Fibroblast of lung (primary cell): ENCODE measurements at regions not wholly inside any gene's neighbourhood (a gene's known extent, or its start where the extent isn't known, plus 50 kb on each side); places are given as distances from the start of the nearest gene placed in this dataset.

ENCODE experiments used
- DNase-seq, 2 donors: peaks; one replicate each; pipeline versions ENCODE4 v3.0.0 to v3.0.0-alpha.2; 2010; ENCODE audit warnings: low read depth in 2 of 2
- H2AFZ ChIP-seq: 2 replicates; pipeline ENCODE4 v1.5.1; 2012; ENCODE audit warnings: low read length, control low read depth, inconsistent platforms
- H3K27ac ChIP-seq: 2 replicates; pipeline ENCODE4 v1.5.1; 2011; ENCODE audit warnings: low read length, control low read depth; ENCODE audit not compliant: insufficient read depth
- H3K27me3 ChIP-seq: 2 replicates; pipeline ENCODE4 v1.5.1; 2011; ENCODE audit warnings: mild to moderate bottlenecking, low read length; ENCODE audit not compliant: control insufficient read depth, insufficient read depth
- H3K36me3 ChIP-seq: 2 replicates; pipeline ENCODE4 v1.5.1; 2011; ENCODE audit warnings: low read length; ENCODE audit not compliant: control insufficient read depth, insufficient read depth
- H3K4me1 ChIP-seq: 2 replicates; pipeline ENCODE4 v1.5.1; 2011; ENCODE audit warnings: low read length; ENCODE audit not compliant: control insufficient read depth, insufficient read depth; ENCODE audit errors: extremely low read depth
- H3K4me2 ChIP-seq: 2 replicates; pipeline ENCODE4 v1.5.1; 2011; ENCODE audit warnings: low read length, control low read depth; ENCODE audit not compliant: insufficient read depth; ENCODE audit errors: extremely low read depth
- H3K4me3 ChIP-seq, 4 experiments: fragments of 200-600 bp in 1 of 4; sonication (generic) in 1 of 4; replicated peaks in 1 of 4; 2 replicates each; pipeline ENCODE4 v1.5.1; 2011 to 2016; ENCODE audit warnings: low read length in 4 of 4, low read depth in 3 of 4, mild to moderate bottlenecking in 3 of 4, control low read depth in 2 of 4, inconsistent platforms in 1 of 4, mixed read lengths in 1 of 4; ENCODE audit not compliant: insufficient read depth in 1 of 4; ENCODE audit errors: control extremely low read depth in 1 of 4
- H3K79me2 ChIP-seq: 2 replicates; pipeline ENCODE4 v1.5.1; 2012; ENCODE audit warnings: mild to moderate bottlenecking, low read length, inconsistent platforms; ENCODE audit not compliant: control insufficient read depth, insufficient read depth
- H3K9ac ChIP-seq: 2 replicates; pipeline ENCODE4 v1.5.1; 2011; ENCODE audit warnings: mild to moderate bottlenecking, low read length, control low read depth; ENCODE audit not compliant: insufficient read depth
- H3K9me3 ChIP-seq: 2 replicates; pipeline ENCODE4 v1.5.1; 2012; ENCODE audit warnings: low read depth, low read length; ENCODE audit not compliant: control insufficient read depth, insufficient read depth
- H4K20me1 ChIP-seq: 2 replicates; pipeline ENCODE4 v1.5.1; 2011; ENCODE audit warnings: low read length; ENCODE audit not compliant: control insufficient read depth, insufficient read depth; ENCODE audit errors: extremely low read depth
- CTCF ChIP-seq, 2 donors: IDR thresholded peaks in 1 of 2; conservative IDR thresholded peaks in 1 of 2; 1 replicate in 1 of 2; 2 replicates in 1 of 2; pipeline ENCODE4 v1.5.1; 2011 to 2012; ENCODE audit warnings: low read length in 2 of 2, control low read depth in 1 of 2, inconsistent platforms in 1 of 2, low read depth in 1 of 2, mild to moderate bottlenecking in 1 of 2
- EZH2 ChIP-seq: IDR thresholded peaks from 2 replicates; pipeline ENCODE4 v1.5.1; 2012; ENCODE audit warnings: low read length, control low read depth, mild to moderate bottlenecking; ENCODE audit errors: missing control alignments

- no peak overlapping the region for H3K4me3 ChIP-seq
- H3K36me3 ChIP-seq = no peaks in the 10 kb centered on the region
- TF ChIP-seq EZH2 (no peak), CTCF (conservative IDR thresholded peaks at IDR 0.05 in 1 of 2, IDR thresholded peaks at IDR 0.05 in 1 of 2; ENCODE audit: low read depth in 1 of 2, low read length in 2 of 2) (no peak)
- no peak overlapping the region for H2AFZ ChIP-seq
- H3K27ac ChIP-seq = peak overlapping the region; percentile 71
- H3K4me2 ChIP-seq = no peak overlapping the region
- DNase-seq = peak; percentile 72 to 87
- no peak overlapping the region for H3K9ac ChIP-seq
- H3K9me3 ChIP-seq = no peaks in the 10 kb centered on the region
- H3K27me3 ChIP-seq = no peaks in the 10 kb centered on the region
- H3K4me1 ChIP-seq = peaks cover 3% of the 10 kb centered on the region
- no peaks in the 10 kb centered on the region for H3K79me2 ChIP-seq
- H4K20me1 ChIP-seq = no peaks in the 10 kb centered on the region
Measured at GRCh38 chr4:19982556-19982955, 269.1 kb upstream of the SLIT2 start.

- no peaks in the 10 kb centered on the region for H3K27me3 ChIP-seq
- no peaks in the 10 kb centered on the region for H4K20me1 ChIP-seq
- H3K27ac ChIP-seq = no peak overlapping the region
- peak in 1 of 2 donors; percentile 77 for DNase-seq
- no peak overlapping the region for H3K9ac ChIP-seq
- no peak for TF ChIP-seq CTCF (conservative IDR thresholded peaks at IDR 0.05 in 1 of 2, IDR thresholded peaks at IDR 0.05 in 1 of 2; ENCODE audit: low read depth in 1 of 2, low read length in 2 of 2)
- TF ChIP-seq EZH2 = no peak
- no peaks in the 10 kb centered on the region for H3K79me2 ChIP-seq
- no peaks in the 10 kb centered on the region for H3K9me3 ChIP-seq
- H3K4me1 ChIP-seq = no peaks in the 10 kb centered on the region
- H2AFZ ChIP-seq = no peak overlapping the region
- H3K36me3 ChIP-seq = no peaks in the 10 kb centered on the region
- no peak overlapping the region for H3K4me2 ChIP-seq
- no peak overlapping the region for H3K4me3 ChIP-seq
Measured at GRCh38 chr4:19971829-19972228, 279.9 kb upstream of the SLIT2 start.

GRCh38 chr4:19969492-19969891 is 282.2 kb upstream of the SLIT2 start:
- Histone ChIP-seq H4K20me1 (no peaks in the 10 kb centered on the region), H3K27ac (no peak overlapping the region), H2AFZ (no peak overlapping the region), H3K4me3 (no peak overlapping the region), H3K27me3 (no peaks in the 10 kb centered on the region), H3K4me1 (no peaks in the 10 kb centered on the region), H3K79me2 (no peaks in the 10 kb centered on the region), H3K9ac (no peak overlapping the region), H3K9me3 (no peaks in the 10 kb centered on the region), H3K36me3 (no peaks in the 10 kb centered on the region), H3K4me2 (no peak overlapping the region)
- TF ChIP-seq CTCF (conservative IDR thresholded peaks at IDR 0.05 in 1 of 2, IDR thresholded peaks at IDR 0.05 in 1 of 2; ENCODE audit: low read depth in 1 of 2, low read length in 2 of 2) = peak in 1 of 2 donors; percentile 30
- TF ChIP-seq EZH2 = no peak
- peak in 1 of 2 donors; percentile 22 for DNase-seq
